DOHH2 (cell line): ENCODE measurements at regions not wholly inside any gene's neighbourhood (a gene's known extent, or its start where the extent isn't known, plus 50 kb on each side); places are given as distances from the start of the nearest gene placed in this dataset.

Experiments
- H3F3A ChIP-seq: fragments of 200-600 bp; sonication (generic), shearing (Covaris generic); 2 replicates; pipeline ENCODE4 v1.6.0; 2016; ENCODE audit warnings: antibody characterized with exemption, mild to moderate bottlenecking; ENCODE audit not compliant: control insufficient read depth, insufficient read depth
- H3K27ac ChIP-seq: fragments of 200-600 bp; sonication (generic); 2 replicates; pipeline ENCODE4 v1.5.1; 2014; ENCODE audit warnings: low read depth, mild to moderate bottlenecking, low read length, moderate library complexity
- H3K27me3 ChIP-seq: fragments of 200-600 bp; sonication (generic); 2 replicates; pipeline ENCODE4 v1.6.1; 2014; ENCODE audit warnings: mild to moderate bottlenecking, low read length, mixed read lengths; ENCODE audit not compliant: control insufficient read depth
- H3K36me3 ChIP-seq: fragments of 200-600 bp; sonication (generic); 2 replicates; pipeline ENCODE4 v1.6.1; 2014; ENCODE audit warnings: mild to moderate bottlenecking, low read length, moderate library complexity, mixed read lengths; ENCODE audit not compliant: control insufficient read depth
- H3K4me1 ChIP-seq: fragments of 200-600 bp; sonication (generic); 2 replicates; pipeline ENCODE4 v1.6.1; 2014; ENCODE audit warnings: mild to moderate bottlenecking, low read length, mixed read lengths; ENCODE audit not compliant: control insufficient read depth
- H3K4me2 ChIP-seq: fragments of 200-600 bp; sonication (generic); 2 replicates; pipeline ENCODE4 v1.6.0; 2014; ENCODE audit warnings: mild to moderate bottlenecking, low read length, moderate library complexity
- H3K4me3 ChIP-seq: fragments of 200-600 bp; sonication (generic); 2 replicates; pipeline ENCODE4 v1.5.1; 2014; ENCODE audit warnings: mild to moderate bottlenecking, low read length, mixed read lengths
- H3K79me2 ChIP-seq: fragments of 200-600 bp; sonication (generic); 2 replicates; pipeline ENCODE4 v1.6.1; 2014; ENCODE audit warnings: mild to moderate bottlenecking, low read length, mixed read lengths; ENCODE audit not compliant: control insufficient read depth
- H3K9me2 ChIP-seq: fragments of 200-600 bp; sonication (generic); replicated peaks from 2 replicates; pipeline ENCODE4 v1.6.1; 2014; ENCODE audit warnings: mild to moderate bottlenecking, low read length, mixed read lengths; ENCODE audit not compliant: control insufficient read depth
- H3K9me3 ChIP-seq: fragments of 200-600 bp; sonication (generic); 2 replicates; pipeline ENCODE4 v1.6.1; 2014; ENCODE audit warnings: antibody characterized with exemption, low read length, mixed read lengths; ENCODE audit not compliant: control insufficient read depth, insufficient read depth
- H4K20me1 ChIP-seq: fragments of 200-600 bp; sonication (generic); 2 replicates; pipeline ENCODE4 v1.6.0; 2014; ENCODE audit warnings: low read depth, mild to moderate bottlenecking, antibody characterized with exemption, low read length, moderate library complexity; ENCODE audit not compliant: control insufficient read depth, insufficient read depth
- CTCF ChIP-seq: fragments of 200-600 bp; sonication (generic); IDR thresholded peaks from one replicate; pipeline ENCODE4 v1.5.1; 2014; ENCODE audit warnings: antibody characterized with exemption, mild to moderate bottlenecking, low read depth, low read length; ENCODE audit not compliant: poor library complexity, severe bottlenecking
- EZH2phosphoT487 ChIP-seq: fragments of 200-600 bp; sonication (generic); IDR thresholded peaks from 2 replicates; pipeline ENCODE4 v1.6.1; 2017; ENCODE audit warnings: borderline replicate concordance, mild to moderate bottlenecking, antibody characterized with exemption, low read length, moderate library complexity, mixed read lengths

DNA sequence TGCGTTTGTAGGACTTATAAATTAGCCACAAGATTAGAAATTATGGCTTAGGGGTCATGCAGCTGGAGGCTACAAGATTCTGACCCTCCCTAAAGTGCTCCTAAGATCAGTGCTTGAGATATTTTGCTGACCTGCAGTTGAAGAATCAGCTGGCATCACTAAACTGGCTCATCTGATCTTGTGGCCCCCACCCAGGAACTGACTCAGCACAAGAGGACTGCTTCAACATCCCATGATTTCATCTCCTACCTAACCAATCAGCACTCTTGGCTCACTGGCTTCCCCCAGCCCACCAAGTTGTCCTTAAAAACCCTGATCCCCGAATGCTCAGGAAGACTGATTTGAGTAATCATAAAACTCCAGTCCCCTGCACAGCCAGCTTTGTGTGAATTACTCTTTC, 86.4 kb upstream of the ERCC4 start:
- H3K4me3 ChIP-seq, result no peak overlapping the region
- no peak overlapping the region for H3K4me2 ChIP-seq
- no peaks in the 10 kb centered on the region for H3K36me3 ChIP-seq
- H3K27me3 ChIP-seq, result peaks cover 12% of the 10 kb centered on the region
- no peaks in the 10 kb centered on the region for H3K9me3 ChIP-seq
- H3K79me2 ChIP-seq, result no peaks in the 10 kb centered on the region
- no peaks in the 10 kb centered on the region for H4K20me1 ChIP-seq
- no peaks in the 10 kb centered on the region for H3F3A ChIP-seq
- TF ChIP-seq EZH2phosphoT487 (no peak), CTCF (no peak)
- no peak overlapping the region for H3K27ac ChIP-seq
- no peaks in the 10 kb centered on the region for H3K4me1 ChIP-seq
- no peaks in the 10 kb centered on the region for H3K9me2 ChIP-seq

DNA sequence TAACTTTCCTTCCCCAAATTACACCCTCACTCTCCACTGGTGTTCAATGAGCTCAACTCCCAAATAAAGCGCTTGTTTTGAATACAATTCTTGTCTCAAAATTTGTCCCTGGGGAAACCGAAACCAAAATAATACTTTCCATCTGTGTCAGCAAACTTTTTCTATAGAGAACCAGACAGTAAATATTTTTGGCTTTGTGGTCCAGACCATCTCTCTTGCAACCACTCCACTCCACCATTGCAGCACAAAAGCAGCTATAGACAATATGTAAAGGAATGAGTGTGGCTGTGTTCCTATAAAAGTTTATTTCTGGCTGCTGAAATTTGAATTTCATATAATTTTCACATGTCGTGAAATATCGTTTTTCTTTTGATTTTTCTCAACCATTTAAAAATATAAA, 84.6 kb upstream of the ERCC4 start:
- H4K20me1 ChIP-seq, result no peaks in the 10 kb centered on the region
- no peaks in the 10 kb centered on the region for H3F3A ChIP-seq
- no peak overlapping the region for H3K4me2 ChIP-seq
- no peak overlapping the region for H3K27ac ChIP-seq
- H3K9me2 ChIP-seq, result no peaks in the 10 kb centered on the region
- H3K79me2 ChIP-seq, result no peaks in the 10 kb centered on the region
- no peaks in the 10 kb centered on the region for H3K9me3 ChIP-seq
- H3K36me3 ChIP-seq, result no peaks in the 10 kb centered on the region
- H3K4me1 ChIP-seq, result no peaks in the 10 kb centered on the region
- H3K27me3 ChIP-seq, result peaks cover 12% of the 10 kb centered on the region
- no peak for TF ChIP-seq EZH2phosphoT487
- no peak for TF ChIP-seq CTCF
- H3K4me3 ChIP-seq, result no peak overlapping the region

DNA sequence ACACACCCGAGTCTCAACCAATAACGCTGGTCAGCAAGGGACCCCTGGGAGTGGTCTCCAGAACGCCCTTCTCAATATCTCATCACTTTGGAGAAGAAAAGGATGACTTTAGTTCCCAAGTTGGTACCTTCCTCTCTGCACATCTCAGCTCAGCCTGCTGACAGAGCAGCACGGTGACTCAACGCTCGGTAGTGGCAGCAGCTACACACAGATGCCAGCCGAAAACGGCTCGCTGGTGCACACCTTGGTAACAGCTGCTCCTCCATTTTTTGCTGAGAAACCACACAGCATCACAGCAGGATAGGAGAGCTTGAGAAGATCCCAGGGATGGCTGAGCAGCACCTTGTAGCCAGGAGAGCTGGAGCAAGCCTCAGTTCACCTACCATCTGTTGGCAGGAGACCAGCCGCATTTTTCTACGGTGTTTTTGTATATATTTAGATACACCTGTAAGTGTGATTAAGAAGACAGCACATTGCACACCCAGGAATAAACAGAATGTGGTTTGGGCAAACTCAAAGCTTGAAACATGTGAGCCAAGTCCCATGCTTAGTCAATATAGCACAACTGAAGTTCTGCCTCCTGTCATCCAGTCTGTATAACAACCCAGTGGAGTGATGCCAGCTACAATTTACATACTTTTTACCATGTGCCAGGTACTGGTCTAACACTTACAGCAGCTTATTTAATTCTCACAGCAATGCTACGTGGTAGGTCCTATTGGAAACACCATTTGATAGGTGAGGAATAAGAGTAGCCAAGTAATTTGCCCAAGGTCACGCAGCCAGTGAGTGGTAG, 83.8 kb upstream of the ERCC4 start:
- TF ChIP-seq CTCF (no peak), EZH2phosphoT487 (no peak)
- Histone ChIP-seq H3K27me3 (peaks cover 12% of the 10 kb centered on the region), H3K27ac (no peak overlapping the region), H3K4me3 (no peak overlapping the region), H3K79me2 (no peaks in the 10 kb centered on the region), H3K9me3 (no peaks in the 10 kb centered on the region), H3K9me2 (no peaks in the 10 kb centered on the region), H3K4me2 (no peak overlapping the region), H3F3A (no peaks in the 10 kb centered on the region), H3K36me3 (no peaks in the 10 kb centered on the region), H3K4me1 (no peaks in the 10 kb centered on the region), H4K20me1 (no peaks in the 10 kb centered on the region)
